ENCODE measurements at regions not wholly inside any gene's neighbourhood (a gene's known extent, or its start where the extent isn't known, plus 50 kb on each side); places are given as distances from the start of the nearest gene placed in this dataset.
"Not testable (repeated sequence)": the region's sequence is repeated elsewhere in the genome, so short reads cannot be mapped to it uniquely, and the experiment has no call there.

DNA sequence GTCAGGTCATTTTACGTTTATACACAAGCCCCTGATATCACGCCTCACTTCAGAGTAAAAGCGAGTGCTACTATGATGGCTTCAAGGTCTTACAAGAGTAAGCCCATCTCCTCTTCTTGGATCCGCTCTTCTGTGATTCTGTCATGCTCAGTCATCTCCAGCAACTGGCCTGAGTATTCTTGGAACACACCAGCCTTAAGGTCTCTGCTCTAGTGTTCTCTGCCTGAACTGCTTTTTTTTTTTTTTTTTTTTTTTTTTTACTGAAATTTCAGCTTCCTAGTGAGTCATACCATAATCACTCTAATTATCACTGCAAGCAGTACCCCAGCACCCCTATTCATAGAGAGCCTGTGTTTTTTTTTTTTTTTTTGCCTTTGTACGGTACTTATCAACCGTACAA is 1228.9 kb downstream of the CNTNAP5 start:
- Histone ChIP-seq H3K27ac (ENCODE audit: low read length in 2 of 2) (no peak overlapping the region), H3K4me2 (replicated peaks; ENCODE audit: low read depth, low read length, poor library complexity, severe bottlenecking) (no peak overlapping the region), H3K9me3 (ENCODE audit: control extremely low read depth in 1 of 3, control insufficient read depth in 2 of 3, insufficient read depth in 1 of 3, low read length in 2 of 3) (no peaks in the 10 kb centered on the region), H3K4me1 (ENCODE audit: control insufficient read depth in 2 of 2, insufficient read depth in 2 of 2, low read length in 2 of 2) (no peaks in the 10 kb centered on the region), H3K27me3 (replicated peaks in 1 of 4; ENCODE audit: control extremely low read depth in 1 of 4, control insufficient read depth in 3 of 4, insufficient read depth in 4 of 4, low read length in 3 of 4) (no peaks in the 10 kb centered on the region), H3K36me3 (replicated peaks in 1 of 2; ENCODE audit: control extremely low read depth in 1 of 2, control insufficient read depth in 1 of 2, extremely low read depth in 1 of 2, insufficient read depth in 2 of 2, low read length in 1 of 2) (no peaks in the 10 kb centered on the region), H3K79me2 (ENCODE audit: control insufficient read depth, insufficient read depth, low read length) (no peaks in the 10 kb centered on the region), H3K4me3 (ENCODE audit: control extremely low read depth in 1 of 5, extremely low read depth in 1 of 5, insufficient read depth in 1 of 5, low read depth in 2 of 5, low read length in 4 of 5) (no peak overlapping the region), H3K9ac (ENCODE audit: low read length) (no peak overlapping the region), H4K20me1 (ENCODE audit: control insufficient read depth, insufficient read depth, low read length, poor library complexity, severe bottlenecking) (no peaks in the 10 kb centered on the region), H2AFZ (ENCODE audit: insufficient read depth, low read depth, low read length, poor library complexity, severe bottlenecking) (no peak overlapping the region)
- DNase-seq (no peak), ATAC-seq (ENCODE audit: low read depth) (no peak)
- TF ChIP-seq, protein P1, sequence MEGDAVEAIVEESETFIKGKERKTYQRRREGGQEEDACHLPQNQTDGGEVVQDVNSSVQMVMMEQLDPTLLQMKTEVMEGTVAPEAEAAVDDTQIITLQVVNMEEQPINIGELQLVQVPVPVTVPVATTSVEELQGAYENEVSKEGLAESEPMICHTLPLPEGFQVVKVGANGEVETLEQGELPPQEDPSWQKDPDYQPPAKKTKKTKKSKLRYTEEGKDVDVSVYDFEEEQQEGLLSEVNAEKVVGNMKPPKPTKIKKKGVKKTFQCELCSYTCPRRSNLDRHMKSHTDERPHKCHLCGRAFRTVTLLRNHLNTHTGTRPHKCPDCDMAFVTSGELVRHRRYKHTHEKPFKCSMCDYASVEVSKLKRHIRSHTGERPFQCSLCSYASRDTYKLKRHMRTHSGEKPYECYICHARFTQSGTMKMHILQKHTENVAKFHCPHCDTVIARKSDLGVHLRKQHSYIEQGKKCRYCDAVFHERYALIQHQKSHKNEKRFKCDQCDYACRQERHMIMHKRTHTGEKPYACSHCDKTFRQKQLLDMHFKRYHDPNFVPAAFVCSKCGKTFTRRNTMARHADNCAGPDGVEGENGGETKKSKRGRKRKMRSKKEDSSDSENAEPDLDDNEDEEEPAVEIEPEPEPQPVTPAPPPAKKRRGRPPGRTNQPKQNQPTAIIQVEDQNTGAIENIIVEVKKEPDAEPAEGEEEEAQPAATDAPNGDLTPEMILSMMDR (IDR thresholded peaks at IDR 0.05) = no peak
- TF ChIP-seq EZH2 (IDR thresholded peaks at IDR 0.05; ENCODE audit: borderline replicate concordance, insufficient read depth, low read depth, low read length, poor library complexity, severe bottlenecking) = no peak
- no peaks in the 10 kb centered on the region for H3K4me1 Mint-ChIP-seq
- no peak overlapping the region for H3K4me3 Mint-ChIP-seq
- intact Hi-C loops (cut with micrococcal nuclease) = no loop called here
- CTCF ChIA-PET = interaction anchor here (1.1 kb wide), 1 partner anchor 13 kb away, joined by 3 read pairs; no protein-coding TSS in a partner anchor
- H3K27me3 Mint-ChIP-seq = no peaks in the 10 kb centered on the region
- POLR2A ChIA-PET = no interaction called here
- 98% methylated on average over 4 of the region's 6 CpGs for WGBS (ENCODE audit: insufficient coverage)
- H3K27ac Mint-ChIP-seq = no peak overlapping the region
- peaks cover 2% of the 10 kb centered on the region for H3K9me3 Mint-ChIP-seq (ENCODE audit: insufficient read depth)

DNA sequence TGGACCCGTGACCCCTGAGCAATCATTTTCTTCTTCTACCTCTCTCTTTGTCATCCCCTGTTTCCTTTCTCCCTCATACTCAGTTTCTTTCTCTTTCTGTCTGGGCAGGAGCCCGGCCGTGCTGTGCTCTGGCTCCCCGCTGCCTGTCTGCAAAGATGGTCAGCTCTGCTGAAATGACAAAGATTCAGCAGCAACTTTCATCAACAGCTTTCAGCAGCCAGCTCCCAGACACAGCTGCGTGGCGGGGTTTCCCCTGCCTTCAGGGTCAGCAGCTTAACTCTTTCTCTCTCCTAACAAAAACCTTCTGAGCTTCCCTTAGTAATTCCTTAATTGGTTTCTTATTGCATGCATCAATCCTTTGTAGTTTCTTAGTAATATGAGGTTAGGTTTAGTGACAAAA is 1234.4 kb downstream of the CNTNAP5 start:
- no peak overlapping the region for H3K4me3 Mint-ChIP-seq
- H4K20me1 ChIP-seq (ENCODE audit: control insufficient read depth, insufficient read depth, low read length, poor library complexity, severe bottlenecking) = no peaks in the 10 kb centered on the region
- POLR2A ChIA-PET = no interaction called here
- no peak overlapping the region for H3K4me2 ChIP-seq (replicated peaks; ENCODE audit: low read depth, low read length, poor library complexity, severe bottlenecking)
- H3K27me3 ChIP-seq (replicated peaks in 1 of 4; ENCODE audit: control extremely low read depth in 1 of 4, control insufficient read depth in 3 of 4, insufficient read depth in 4 of 4, low read length in 3 of 4) = no peaks in the 10 kb centered on the region
- no peaks in the 10 kb centered on the region for H3K27me3 Mint-ChIP-seq
- no peaks in the 10 kb centered on the region for H3K36me3 ChIP-seq (replicated peaks in 1 of 2; ENCODE audit: control extremely low read depth in 1 of 2, control insufficient read depth in 1 of 2, extremely low read depth in 1 of 2, insufficient read depth in 2 of 2, low read length in 1 of 2)
- no peak overlapping the region for H3K27ac ChIP-seq (ENCODE audit: low read length in 2 of 2)
- 78% methylated on average over 6 of the region's 6 CpGs for WGBS (ENCODE audit: insufficient coverage)
- H3K9me3 ChIP-seq (ENCODE audit: control extremely low read depth in 1 of 3, control insufficient read depth in 2 of 3, insufficient read depth in 1 of 3, low read length in 2 of 3) = peaks cover 0 to 3% (median 0%) of the 10 kb centered on the region in 3 donors
- TF ChIP-seq, protein P1 (IDR thresholded peaks at IDR 0.05) = no peak
- TF ChIP-seq EZH2 (IDR thresholded peaks at IDR 0.05; ENCODE audit: borderline replicate concordance, insufficient read depth, low read depth, low read length, poor library complexity, severe bottlenecking) = no peak
- DNase-seq (no peak), ATAC-seq (ENCODE audit: low read depth) (no peak)
- no peak overlapping the region for H3K27ac Mint-ChIP-seq
- no peak overlapping the region for H3K9ac ChIP-seq (ENCODE audit: low read length)
- no peak overlapping the region for H3K4me3 ChIP-seq (ENCODE audit: control extremely low read depth in 1 of 5, extremely low read depth in 1 of 5, insufficient read depth in 1 of 5, low read depth in 2 of 5, low read length in 4 of 5)
- no peaks in the 10 kb centered on the region for H3K4me1 ChIP-seq (ENCODE audit: control insufficient read depth in 2 of 2, insufficient read depth in 2 of 2, low read length in 2 of 2)
- H3K9me3 Mint-ChIP-seq (ENCODE audit: insufficient read depth) = no peaks in the 10 kb centered on the region
- CTCF ChIA-PET = no interaction called here
- no peaks in the 10 kb centered on the region for H3K4me1 Mint-ChIP-seq
- no peaks in the 10 kb centered on the region for H3K79me2 ChIP-seq (ENCODE audit: control insufficient read depth, insufficient read depth, low read length)
- no peak overlapping the region for H2AFZ ChIP-seq (ENCODE audit: insufficient read depth, low read depth, low read length, poor library complexity, severe bottlenecking)
- intact Hi-C loops (cut with micrococcal nuclease) = no loop called here

GRCh38 chr2:125260366-125260930 is 1235.4 kb downstream of the CNTNAP5 start:
- H3K4me2 ChIP-seq (replicated peaks; ENCODE audit: low read depth, low read length, poor library complexity, severe bottlenecking); CTCF ChIA-PET; H3K9ac ChIP-seq (ENCODE audit: low read length); intact Hi-C loops (cut with micrococcal nuclease); H3K4me1 ChIP-seq (ENCODE audit: control insufficient read depth in 2 of 2, insufficient read depth in 2 of 2, low read length in 2 of 2); H3K36me3 ChIP-seq (replicated peaks in 1 of 2; ENCODE audit: control extremely low read depth in 1 of 2, control insufficient read depth in 1 of 2, extremely low read depth in 1 of 2, insufficient read depth in 2 of 2, low read length in 1 of 2); H3K27me3 Mint-ChIP-seq; H2AFZ ChIP-seq (ENCODE audit: insufficient read depth, low read depth, low read length, poor library complexity, severe bottlenecking); DNase-seq; H3K4me3 Mint-ChIP-seq; H3K27ac ChIP-seq (ENCODE audit: low read length in 2 of 2); H4K20me1 ChIP-seq (ENCODE audit: control insufficient read depth, insufficient read depth, low read length, poor library complexity, severe bottlenecking); H3K27me3 ChIP-seq (replicated peaks in 1 of 4; ENCODE audit: control extremely low read depth in 1 of 4, control insufficient read depth in 3 of 4, insufficient read depth in 4 of 4, low read length in 3 of 4); H3K27ac Mint-ChIP-seq; H3K9me3 ChIP-seq (ENCODE audit: control extremely low read depth in 1 of 3, control insufficient read depth in 2 of 3, insufficient read depth in 1 of 3, low read length in 2 of 3); ATAC-seq (ENCODE audit: low read depth); H3K4me3 ChIP-seq (ENCODE audit: control extremely low read depth in 1 of 5, extremely low read depth in 1 of 5, insufficient read depth in 1 of 5, low read depth in 2 of 5, low read length in 4 of 5); POLR2A ChIA-PET; H3K9me3 Mint-ChIP-seq (ENCODE audit: insufficient read depth); H3K4me1 Mint-ChIP-seq; H3K79me2 ChIP-seq (ENCODE audit: control insufficient read depth, insufficient read depth, low read length): not testable (repeated sequence)
